GM12878 (cell line): ENCODE measurements at regions not wholly inside any gene's neighbourhood (a gene's known extent, or its start where the extent isn't known, plus 50 kb on each side); places are given as distances from the start of the nearest gene placed in this dataset.

Experiments
- ATAC-seq: fragments of 200-7000 bp; cut with Tn5 transposase; 3 replicates; pipeline ENCODE4 v1.9.1; 2020; ENCODE audit warnings: mild to moderate bottlenecking, moderate library complexity
- BruUV-seq: library from RNA; stranded (reverse); fragments of 400-500 nt; replicated peaks from 2 replicates; lab custom pipeline; 2021; lab: Mats Ljungman, UMichigan
- CTCF ChIA-PET: fragments of 300-600 bp; sonication (Branson Sonifier 250); formaldehyde crosslinking; extraction: SDS; loops from one replicate; lab custom pipeline; 2021; ENCODE audit warnings: inconsistent platforms; lab: Yijun Ruan, JAX
- POLR2A ChIA-PET: fragments of 350-600 bp; formaldehyde crosslinking; extraction: SDS; loops from one replicate; lab custom pipeline; 2021; ENCODE audit warnings: inconsistent platforms; lab: Charles Lee
- RAD21 ChIA-PET: fragments of 300-600 bp; sonication (Branson Sonifier 250); formaldehyde crosslinking; loops from one replicate; lab custom pipeline; 2023; ENCODE audit warnings: antibody characterized with exemption; ENCODE audit not compliant: unreplicated experiment; lab: Charles Lee
- SMC1A ChIA-PET: fragments of 300-600 bp; sonication (Branson Sonifier 250); formaldehyde crosslinking; loops from one replicate; lab custom pipeline; 2023; ENCODE audit not compliant: unreplicated experiment, uncharacterized antibody; lab: Charles Lee
- DNase-seq: peaks from one replicate; pipeline ENCODE4 v3.0.0-alpha.2; 2011; ENCODE audit warnings: low read depth, low spot score
- FAIRE-seq: peaks from 3 replicates; lab custom pipeline; 2011; peaks lifted over from hg19 to GRCh38; lab: Jason Lieb, UNC
- H2AFZ ChIP-seq: 2 replicates; pipeline ENCODE4 v1.6.0; 2011; ENCODE audit warnings: low read depth, low read length, control low read depth; ENCODE audit not compliant: control insufficient read depth
- H3K27ac ChIP-seq: 2 replicates; pipeline ENCODE4 v1.5.1; 2011; ENCODE audit warnings: control low read depth; ENCODE audit not compliant: control insufficient read depth, insufficient read depth
- H3K27me3 ChIP-seq, 2 experiments: replicated peaks in 1 of 2; 2 replicates each; pipeline versions ENCODE4 v1.6.0 to v1.6.1; 2011; ENCODE audit warnings: low read length in 1 of 2; ENCODE audit not compliant: control insufficient read depth in 2 of 2, insufficient read depth in 2 of 2
- H3K36me3 ChIP-seq, 2 experiments: 2 replicates each; pipeline ENCODE4 v1.5.1; 2011; ENCODE audit warnings: low read length in 1 of 2; ENCODE audit not compliant: control insufficient read depth in 2 of 2, insufficient read depth in 2 of 2
- H3K4me1 ChIP-seq: 2 replicates; pipeline ENCODE4 v1.6.1; 2011; ENCODE audit warnings: mild to moderate bottlenecking, low read length, moderate library complexity, mixed read lengths; ENCODE audit not compliant: control insufficient read depth, insufficient read depth
- H3K4me2 ChIP-seq: 2 replicates; pipeline ENCODE4 v1.6.0; 2011; ENCODE audit warnings: control low read depth; ENCODE audit not compliant: control insufficient read depth, insufficient read depth
- H3K4me3 ChIP-seq: fragments of 200-600 bp; sonication (generic); 2 replicates; pipeline ENCODE4 v1.5.1; 2016
- H3K79me2 ChIP-seq: 2 replicates; pipeline ENCODE4 v1.6.0; 2011; ENCODE audit warnings: low read length; ENCODE audit not compliant: control insufficient read depth, insufficient read depth
- H3K9ac ChIP-seq: 2 replicates; pipeline ENCODE4 v1.8.0; 2011; ENCODE audit warnings: low read length, control low read depth, mixed read lengths; ENCODE audit not compliant: control insufficient read depth, insufficient read depth
- H3K9me3 ChIP-seq: replicated peaks from 3 replicates; pipeline ENCODE4 v1.5.1; 2011; ENCODE audit warnings: mild to moderate bottlenecking, low read length; ENCODE audit not compliant: control insufficient read depth, insufficient read depth
- H4K20me1 ChIP-seq: 2 replicates; pipeline ENCODE4 v1.6.0; 2011; ENCODE audit not compliant: control insufficient read depth, insufficient read depth
- BHLHE40 ChIP-seq, 2 experiments: fragments of 450-650 bp in 1 of 2; IDR thresholded peaks; 2 replicates each; pipeline ENCODE4 v1.6.1; 2011 to 2017; ENCODE audit warnings: low read depth in 2 of 2, borderline replicate concordance in 1 of 2, improper control_type of control experiment in 1 of 2, low read length in 1 of 2, mild to moderate bottlenecking in 1 of 2
- BMI1 ChIP-seq: fragments of 450-650 bp; IDR thresholded peaks from 2 replicates; pipeline ENCODE4 v1.6.1; 2016; ENCODE audit warnings: mild to moderate bottlenecking, moderate library complexity, borderline replicate concordance
- CREM ChIP-seq: IDR thresholded peaks from 2 replicates; pipeline ENCODE4 v1.6.1; 2014; ENCODE audit warnings: antibody characterized with exemption, low read depth
- DPF2 ChIP-seq: fragments of 450-650 bp; IDR thresholded peaks from 2 replicates; pipeline ENCODE4 v1.6.1; 2017; ENCODE audit warnings: mild to moderate bottlenecking
- EED ChIP-seq: sonication (generic); IDR thresholded peaks from 2 replicates; pipeline ENCODE4 v1.6.1; 2016; ENCODE audit warnings: antibody characterized with exemption, low read depth
- ETV6 ChIP-seq, 2 experiments: fragments of 450-650 bp in 1 of 2; IDR thresholded peaks in 1 of 2; conservative IDR thresholded peaks in 1 of 2; 2 replicates each; pipeline ENCODE4 v1.6.1; 2014; ENCODE audit warnings: antibody characterized with exemption in 1 of 2, borderline replicate concordance in 1 of 2, low read depth in 1 of 2, mild to moderate bottlenecking in 1 of 2, moderate library complexity in 1 of 2
- GATAD2B ChIP-seq: fragments of 450-650 bp; conservative IDR thresholded peaks from 2 replicates; pipeline ENCODE4 v1.6.1; 2017; ENCODE audit warnings: low read depth, mild to moderate bottlenecking, moderate library complexity
- IKZF2 ChIP-seq, 2 experiments: fragments of 450-650 bp; IDR thresholded peaks; 2 replicates each; pipeline ENCODE4 v1.6.1; 2017; ENCODE audit warnings: mild to moderate bottlenecking in 2 of 2, moderate library complexity in 2 of 2
- MAX ChIP-seq: IDR thresholded peaks from 2 replicates; pipeline ENCODE4 v1.6.1; 2012; ENCODE audit warnings: low read depth, low read length, improper control_type of control experiment
- MTA3 ChIP-seq: IDR thresholded peaks from 2 replicates; pipeline ENCODE4 v1.6.1; 2012; ENCODE audit warnings: low read length, inconsistent platforms, borderline replicate concordance
- NRF1 ChIP-seq: conservative IDR thresholded peaks from 2 replicates; pipeline ENCODE4 v1.6.1; 2011; ENCODE audit warnings: mild to moderate bottlenecking, low read depth, low read length, improper control_type of control experiment
- ZNF24 ChIP-seq: fragments of 450-650 bp; IDR thresholded peaks from 2 replicates; pipeline ENCODE4 v1.6.1; 2017; ENCODE audit warnings: antibody characterized with exemption, mild to moderate bottlenecking
- WGBS: methylation state at CpG from one replicate; pipeline ENCODE4 v1.1.6; 2016; ENCODE audit warnings: low lambda C conversion rate; ENCODE audit not compliant: insufficient replicate concordance, insufficient coverage; ENCODE audit errors: missing lambda C conversion rate; 5-methylcytosine and 5-hydroxymethylcytosine counted together
- in situ Hi-C: fragments of 300-500 bp; cut with MboI; formaldehyde crosslinking; loops from 9 replicates; pipeline ENCODE4 v1.14.3; 2018; ENCODE audit warnings: mixed read lengths
- intact Hi-C: fragments of 100-400 bp; cut with micrococcal nuclease; formaldehyde crosslinking; loops from one replicate; pipeline ENCODE4 v1.14.2; 2022; ENCODE audit not compliant: unreplicated experiment

- SMC1A ChIA-PET: interaction anchor here (1.0 to 3.2 kb wide), 5 partner anchors 12 to 37 kb away, joined by 3 to 10 read pairs (median 4); no protein-coding TSS in a partner anchor
- CTCF ChIA-PET: interaction anchor here (1.1 kb wide), 1 partner anchor 12 kb away, joined by 3 read pairs; no protein-coding TSS in a partner anchor
- in situ Hi-C loops: no loop called here
- Histone ChIP-seq H3K9me3 (no peaks in the 10 kb centered on the region), H3K9ac (no peak overlapping the region), H3K4me2 (no peak overlapping the region), H3K27ac (no peak overlapping the region), H3K4me3 (no peak overlapping the region), H4K20me1 (no peaks in the 10 kb centered on the region), H2AFZ (no peak overlapping the region), H3K79me2 (no peaks in the 10 kb centered on the region), H3K36me3 (no peaks in the 10 kb centered on the region), H3K4me1 (no peaks in the 10 kb centered on the region), H3K27me3 (no peaks in the 10 kb centered on the region; a peak in 1 of 4 replicates)
- intact Hi-C loops: no loop called here
- WGBS: 73% methylated on average over 2 of the region's 2 CpGs
- ATAC-seq: no peak
- DNase-seq: no peak
- no peak for FAIRE-seq
- no peak for TF ChIP-seq BHLHE40 (IDR thresholded peaks at IDR 0.05; ENCODE audit: borderline replicate concordance in 1 of 2, low read depth in 2 of 2, low read length in 1 of 2)
- no peak for TF ChIP-seq ZNF24
- TF ChIP-seq MTA3: no peak
- TF ChIP-seq DPF2: no peak
- TF ChIP-seq IKZF2 (IDR thresholded peaks at IDR 0.05): no peak
- no peak for TF ChIP-seq MAX
- no peak for TF ChIP-seq CREM
- no peak for TF ChIP-seq GATAD2B
- no peak for TF ChIP-seq ETV6 (conservative IDR thresholded peaks at IDR 0.05 in 1 of 2, IDR thresholded peaks at IDR 0.05 in 1 of 2; ENCODE audit: borderline replicate concordance in 1 of 2, low read depth in 1 of 2)
- TF ChIP-seq EED: no peak
- TF ChIP-seq BMI1: no peak
- TF ChIP-seq NRF1: no peak
- RAD21 ChIA-PET: no interaction called here
- POLR2A ChIA-PET: no interaction called here
- BruUV-seq: no TSS peak
Observed at GRCh38 chr1:58891347-58891746, 107.5 kb upstream of the JUN start.
